Astrocyte of the hippocampus (primary cell): ENCODE measurements at regions not wholly inside any gene's neighbourhood (a gene's known extent, or its start where the extent isn't known, plus 50 kb on each side); places are given as distances from the start of the nearest gene placed in this dataset.
"Not testable (repeated sequence)": the region's sequence is repeated elsewhere in the genome, so short reads cannot be mapped to it uniquely, and the experiment has no call there.

Experiments used
- DNase-seq: peaks from one replicate; pipeline ENCODE4 v3.0.0; 2011; ENCODE audit warnings: low read depth, low spot score

DNA sequence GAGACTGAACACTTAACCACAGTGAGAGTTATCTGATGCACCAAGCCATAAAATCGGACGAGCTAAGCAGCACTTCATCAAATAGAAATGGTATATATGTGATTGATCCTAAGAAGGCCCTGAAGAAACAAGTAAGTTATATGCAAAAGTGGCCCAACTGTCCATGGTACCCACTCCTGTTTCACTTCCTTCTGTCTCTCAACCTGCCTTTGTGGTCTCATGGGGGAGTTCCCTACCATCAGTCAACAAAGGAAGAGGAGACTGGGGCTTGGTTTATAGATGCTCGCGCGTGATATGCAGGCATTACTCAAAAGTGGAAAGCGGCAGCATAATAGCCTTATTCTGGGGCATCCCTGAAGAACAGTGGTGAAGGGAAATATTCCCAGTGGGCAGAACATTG, 543.9 kb upstream of the ADGRL4 start:
- DNase-seq = no peak

DNA sequence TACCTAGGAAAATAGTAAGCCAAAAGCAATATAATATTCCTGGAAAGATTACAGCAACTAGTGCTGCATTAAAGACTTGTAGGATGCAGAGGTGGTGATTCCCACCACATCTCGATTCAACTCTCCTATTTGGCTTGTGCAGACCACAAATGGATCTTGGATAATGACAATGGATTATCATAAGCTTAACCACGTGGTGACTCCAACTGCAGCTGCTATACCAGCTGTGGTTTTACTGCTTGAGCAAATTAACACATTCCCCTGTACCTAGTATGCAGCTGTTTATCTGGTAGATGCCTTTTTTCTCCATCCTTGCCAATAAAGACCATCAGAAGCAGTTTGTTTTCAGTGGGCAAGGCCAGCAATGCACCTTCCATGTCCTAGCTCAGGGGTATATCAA, 542.7 kb upstream of the ADGRL4 start:
- no peak for DNase-seq

DNA sequence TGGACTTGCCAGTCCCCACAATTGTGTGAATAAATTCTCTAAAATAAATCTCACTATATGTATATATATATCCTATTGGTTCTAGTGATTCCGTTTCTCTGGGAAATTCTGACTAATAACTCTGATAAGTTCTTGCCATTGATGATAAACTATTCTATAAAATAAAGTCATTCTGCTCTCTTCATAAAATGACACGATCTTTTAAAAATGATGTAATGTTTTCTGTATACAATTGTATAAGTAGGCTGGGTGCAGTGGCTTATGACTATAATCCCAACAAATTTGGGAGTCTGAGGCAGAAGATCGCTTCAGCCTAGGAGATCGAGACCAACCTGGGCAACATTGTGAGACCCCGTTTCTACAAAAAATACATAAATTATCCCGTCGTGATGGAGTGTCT, 541.0 kb upstream of the ADGRL4 start:
- DNase-seq = no peak

DNA sequence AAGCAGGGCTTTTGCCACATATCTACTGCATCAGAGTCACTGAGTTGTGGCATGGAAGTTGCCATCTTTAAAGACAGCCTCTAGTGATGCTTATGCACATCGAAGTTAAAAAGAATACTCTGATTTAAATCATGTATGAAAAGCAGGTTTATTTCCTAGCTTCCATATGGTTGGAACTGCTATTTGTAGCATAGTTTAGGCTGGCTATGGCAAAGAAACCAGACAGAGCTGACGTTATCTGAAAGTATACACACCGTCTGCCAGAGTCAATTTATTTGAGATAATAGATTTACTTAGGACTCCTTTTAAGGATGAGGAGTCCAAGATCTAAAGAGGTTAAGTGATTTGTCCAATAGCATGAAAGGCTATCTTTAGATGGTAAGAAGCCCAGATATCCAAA, 536.9 kb upstream of the ADGRL4 start:
- no peak for DNase-seq

DNA sequence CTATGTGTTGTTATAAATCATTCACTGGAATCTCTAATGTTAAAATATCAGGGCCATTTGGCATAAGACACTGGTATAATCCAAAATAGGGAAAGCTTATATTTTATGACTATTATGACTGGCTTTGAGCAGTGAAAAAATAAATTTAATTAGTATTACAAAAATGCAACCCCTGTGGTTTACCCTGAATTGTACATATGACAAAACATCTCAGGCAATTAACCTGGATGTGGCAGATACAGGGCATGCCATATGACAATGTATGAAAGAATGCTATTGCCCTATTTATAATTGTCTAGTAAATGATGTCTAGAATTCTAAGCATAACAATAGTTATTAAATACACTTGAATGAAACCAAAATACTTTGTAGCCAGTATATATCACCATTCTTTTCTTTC, 532.5 kb upstream of the ADGRL4 start:
- no peak for DNase-seq

DNA sequence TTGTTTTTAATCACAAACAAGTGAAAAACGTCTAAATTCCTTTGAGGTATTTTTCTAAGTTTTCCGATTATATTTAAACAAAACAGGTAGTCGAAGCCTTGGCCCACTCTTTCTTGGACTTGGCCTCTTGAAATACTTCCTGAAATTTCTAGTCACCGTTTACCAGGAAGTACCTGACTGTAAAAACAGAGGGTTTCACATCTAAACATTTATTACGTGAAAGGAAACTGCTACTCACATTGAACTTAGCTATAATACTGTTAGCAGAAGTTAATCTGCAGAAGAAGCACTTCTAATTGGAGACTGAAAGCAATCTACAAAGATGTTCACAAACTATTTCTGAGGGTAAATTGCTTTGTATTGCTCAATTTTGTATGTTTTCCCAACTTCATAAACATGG, 526.0 kb upstream of the ADGRL4 start:
- DNase-seq = no peak

DNA sequence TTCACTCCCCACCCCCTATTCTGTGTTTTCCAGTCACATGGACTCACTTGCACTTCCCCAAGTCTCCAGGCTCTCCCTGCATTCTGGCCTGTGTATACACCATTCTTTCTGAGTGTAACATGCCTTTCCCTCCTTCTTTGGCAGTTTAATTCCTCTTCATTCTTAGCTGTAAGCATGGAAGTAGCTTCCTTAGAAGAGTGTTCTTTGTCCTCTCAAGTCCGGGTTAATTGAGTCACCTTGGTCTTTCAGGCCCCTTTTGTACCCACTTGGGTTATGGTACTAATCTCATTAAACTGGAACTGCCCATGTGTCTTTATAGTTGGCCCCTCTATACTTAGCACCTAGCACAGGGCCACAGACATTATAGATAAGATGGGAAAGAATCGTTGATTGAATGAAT, 525.3 kb upstream of the ADGRL4 start:
- no peak for DNase-seq

DNA sequence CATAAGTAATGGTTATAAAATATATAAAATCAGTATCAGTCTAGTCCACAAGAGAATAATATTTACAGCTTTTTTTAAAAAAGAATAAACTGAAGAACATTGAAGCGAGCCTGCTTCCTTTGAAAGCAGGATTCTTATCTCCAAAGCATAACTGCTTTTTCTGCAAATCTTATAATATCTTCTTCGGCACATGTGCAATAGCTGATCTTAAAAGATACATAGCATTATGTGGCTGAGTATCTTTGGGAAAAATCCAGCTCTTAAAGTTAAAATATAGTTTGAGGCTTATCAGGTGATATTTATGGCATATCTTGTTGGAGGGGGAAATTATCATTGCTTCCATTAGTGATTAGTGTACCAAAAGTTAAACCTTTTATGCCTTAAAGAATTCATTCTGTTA, 523.9 kb upstream of the ADGRL4 start:
- DNase-seq = no peak

DNA sequence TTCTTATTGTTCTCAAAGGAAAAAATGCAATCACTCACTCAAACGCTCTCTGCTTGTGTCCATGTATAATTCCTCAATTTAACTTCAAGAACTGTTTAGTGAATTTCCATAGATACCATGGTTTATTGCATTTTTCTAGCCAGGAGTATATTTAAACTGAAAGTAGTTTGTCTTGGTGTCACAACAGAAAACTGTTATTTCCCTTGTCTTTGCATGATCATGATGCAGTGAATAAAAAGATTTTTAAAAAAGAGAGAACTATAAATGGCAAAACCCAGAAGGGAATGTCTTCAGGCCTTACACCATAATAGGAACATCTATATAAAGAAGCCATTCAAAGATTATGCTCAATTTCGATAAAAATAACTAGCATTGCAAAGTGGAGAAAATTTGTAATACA, 523.5 kb upstream of the ADGRL4 start:
- no peak for DNase-seq

DNA sequence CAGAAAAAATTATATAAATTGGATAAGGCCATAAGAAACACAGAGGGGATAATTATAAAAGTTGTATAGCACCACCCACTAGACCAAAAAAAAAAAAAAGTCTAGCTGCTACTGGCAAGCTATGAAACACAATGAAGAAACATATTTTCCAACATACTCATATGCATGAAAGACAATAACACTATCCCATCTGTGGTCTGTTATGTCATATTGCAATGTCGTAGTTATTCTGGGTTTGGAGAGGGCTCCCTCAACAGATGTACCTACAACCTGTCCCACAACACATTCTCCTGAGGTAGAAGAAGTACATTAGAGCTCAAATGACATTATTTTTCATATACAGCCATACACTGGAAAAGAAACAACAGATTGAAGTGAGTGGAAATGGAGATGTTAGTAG, 517.6 kb upstream of the ADGRL4 start:
- no peak for DNase-seq

DNA sequence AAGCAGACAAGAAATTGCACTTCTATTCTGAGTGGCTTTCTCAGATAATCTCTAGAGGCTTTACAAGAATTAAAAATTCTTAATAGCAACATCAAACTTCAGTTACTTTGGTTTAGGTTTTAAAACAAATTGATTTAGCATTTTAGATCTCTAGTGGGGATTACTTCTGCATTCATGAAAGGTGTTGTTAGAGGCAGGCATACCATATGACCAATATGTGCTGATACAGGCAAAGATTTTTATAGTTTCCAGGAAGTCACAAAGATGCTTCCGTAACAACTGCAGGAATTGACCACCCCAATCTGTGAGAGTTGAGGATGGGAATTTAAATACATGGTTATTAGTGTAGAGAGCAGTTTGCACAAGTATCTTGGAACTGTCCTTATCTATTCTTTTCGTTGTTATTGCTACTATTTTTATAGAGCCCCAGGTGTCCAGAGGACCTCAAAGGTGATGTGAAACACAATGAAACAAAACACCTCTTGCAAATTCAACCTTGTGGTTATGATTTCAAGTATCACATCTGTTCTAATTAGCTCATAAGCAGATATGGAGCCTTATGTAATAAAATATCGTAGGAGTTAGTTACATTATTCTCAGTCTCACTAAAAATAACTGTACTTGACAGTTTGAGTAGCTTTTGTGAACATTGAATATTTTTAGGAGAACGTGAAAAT, 512.7 kb upstream of the ADGRL4 start:
- DNase-seq = no peak

DNA sequence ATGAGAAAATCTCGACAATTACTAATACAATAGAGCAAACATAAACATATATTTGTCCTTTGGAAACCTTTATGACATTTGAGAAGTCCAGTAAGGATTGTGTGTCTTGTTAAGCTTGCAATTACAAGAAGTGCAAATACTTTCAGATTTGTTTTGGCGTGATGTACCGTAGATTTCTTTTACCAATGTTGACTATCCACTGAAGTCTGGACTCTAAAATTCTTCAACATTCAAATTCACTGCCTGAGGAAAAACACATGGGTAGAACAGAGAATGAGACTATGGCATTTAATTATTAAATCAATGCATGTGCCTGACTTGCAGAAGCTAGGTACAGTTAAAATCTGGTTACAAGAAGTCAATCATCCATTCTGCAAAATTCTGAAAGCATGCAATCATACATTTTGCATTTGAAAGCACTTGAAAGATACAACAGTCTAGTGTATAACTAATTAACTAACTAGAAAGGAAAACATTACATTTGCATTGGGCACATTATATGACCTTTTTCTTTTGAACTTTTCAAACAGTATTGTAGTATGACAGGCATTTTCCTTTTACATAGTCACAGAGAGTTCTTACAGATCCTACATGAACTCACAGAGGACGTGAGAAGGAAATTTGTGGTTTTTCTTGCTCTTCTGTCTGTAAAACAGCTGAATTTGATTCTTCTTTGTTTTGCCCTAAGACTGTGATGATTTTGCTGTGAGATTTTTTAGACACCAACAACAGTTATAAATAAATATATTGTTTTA, 511.1 kb upstream of the ADGRL4 start:
- DNase-seq = no peak

DNA sequence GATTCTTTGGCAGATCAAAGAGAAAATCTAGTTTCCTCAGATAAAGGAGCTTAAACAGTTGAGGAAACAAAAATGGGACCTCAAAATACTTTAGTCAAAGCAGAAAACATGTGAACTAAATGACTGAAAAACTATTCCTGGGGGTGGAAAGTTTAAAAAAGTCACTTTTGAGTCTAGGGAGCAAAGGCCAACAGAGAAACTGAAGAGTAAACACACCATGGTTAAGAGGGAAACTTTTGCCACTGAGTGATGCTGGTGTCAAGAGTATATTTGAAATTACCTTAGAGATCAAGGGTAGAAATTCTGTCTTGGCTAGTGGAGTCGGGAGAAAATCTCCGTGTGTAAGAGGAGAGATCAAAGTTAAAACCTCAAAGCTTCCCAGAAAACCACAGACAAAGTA, 501.2 kb upstream of the ADGRL4 start:
- DNase-seq = peak; percentile 2

DNA sequence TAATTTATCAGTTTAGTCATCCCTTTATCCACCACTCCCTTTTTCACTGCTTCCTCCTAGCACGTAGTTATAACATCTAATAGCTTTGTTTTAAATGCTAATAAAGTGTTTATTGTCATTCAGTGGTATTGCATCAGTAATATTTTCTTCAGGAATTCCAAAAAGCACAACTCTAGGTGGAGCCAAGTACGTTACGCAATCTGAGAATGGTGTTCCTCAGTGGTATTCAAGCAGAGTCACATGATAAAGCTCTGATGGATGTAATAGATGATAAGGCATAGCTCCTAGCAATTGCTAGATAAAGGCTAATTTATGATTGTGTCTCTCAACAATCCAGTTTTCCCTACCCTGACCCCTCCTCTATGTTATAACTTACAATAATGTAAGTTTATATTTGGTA, 494.6 kb upstream of the ADGRL4 start:
- no peak for DNase-seq

DNA sequence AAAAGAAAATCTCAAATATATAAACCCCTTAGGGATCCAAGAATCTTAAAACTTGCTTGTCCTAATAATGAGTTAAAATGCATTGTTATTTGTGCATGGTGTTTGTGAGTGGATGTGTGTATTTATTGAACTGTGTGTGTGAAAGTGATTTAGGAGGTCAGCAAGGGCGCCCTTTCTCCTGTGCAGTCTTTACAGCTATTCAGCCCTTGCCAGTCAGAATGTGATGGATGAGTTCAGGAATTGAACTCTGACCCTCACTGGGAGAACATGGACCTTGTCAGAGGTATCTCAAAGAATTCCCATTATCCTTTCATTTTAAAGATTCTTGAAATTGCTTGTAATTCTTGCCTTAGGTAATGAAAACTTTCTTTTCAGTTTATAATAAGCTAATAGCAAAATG, 493.0 kb upstream of the ADGRL4 start:
- DNase-seq = no peak

DNA sequence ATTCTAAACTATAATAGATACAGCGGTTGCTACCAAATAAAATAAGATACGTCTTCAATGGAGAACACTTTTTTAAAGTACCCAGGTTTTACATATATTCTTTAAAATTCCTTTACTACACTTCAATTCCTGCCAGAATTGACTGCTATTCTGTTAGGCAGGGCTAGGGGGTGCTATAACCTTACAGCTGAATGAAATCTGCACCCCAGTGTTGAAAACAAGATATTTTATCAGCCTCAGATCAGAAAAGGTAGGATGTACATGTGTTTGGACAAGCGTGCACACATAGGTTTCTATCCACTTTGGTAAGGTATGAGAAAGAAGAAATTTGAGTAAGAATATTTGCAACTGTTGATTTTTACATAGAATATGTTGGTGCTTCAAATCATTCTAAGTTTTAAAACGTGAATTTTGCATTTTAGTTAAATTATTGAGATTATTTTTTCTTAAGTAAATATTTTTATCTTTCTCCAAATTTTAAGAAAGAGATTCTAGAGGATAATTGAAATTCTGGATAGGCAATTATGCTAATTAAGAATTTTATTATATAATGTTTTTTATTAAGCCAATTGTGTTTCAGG, 490.8 kb upstream of the ADGRL4 start:
- DNase-seq = peak; percentile 49

DNA sequence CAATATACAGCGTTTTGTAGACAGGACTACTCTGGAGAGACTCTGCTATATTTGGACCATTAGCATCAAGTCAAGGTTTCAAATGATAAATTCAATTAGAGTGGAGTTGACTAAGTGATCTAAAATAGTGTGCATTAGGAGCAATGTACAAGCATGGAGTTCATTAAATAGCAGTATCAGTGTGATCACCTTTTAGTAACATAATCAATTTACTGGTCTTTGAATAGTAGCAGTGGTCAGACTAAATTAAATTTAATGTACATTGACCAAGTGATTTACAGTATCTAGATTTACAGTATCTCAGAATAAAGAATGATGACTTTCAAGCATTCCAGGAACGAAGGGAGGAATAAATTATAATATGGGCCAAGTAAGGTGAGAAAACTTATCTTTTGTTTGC, 489.6 kb upstream of the ADGRL4 start:
- no peak for DNase-seq

DNA sequence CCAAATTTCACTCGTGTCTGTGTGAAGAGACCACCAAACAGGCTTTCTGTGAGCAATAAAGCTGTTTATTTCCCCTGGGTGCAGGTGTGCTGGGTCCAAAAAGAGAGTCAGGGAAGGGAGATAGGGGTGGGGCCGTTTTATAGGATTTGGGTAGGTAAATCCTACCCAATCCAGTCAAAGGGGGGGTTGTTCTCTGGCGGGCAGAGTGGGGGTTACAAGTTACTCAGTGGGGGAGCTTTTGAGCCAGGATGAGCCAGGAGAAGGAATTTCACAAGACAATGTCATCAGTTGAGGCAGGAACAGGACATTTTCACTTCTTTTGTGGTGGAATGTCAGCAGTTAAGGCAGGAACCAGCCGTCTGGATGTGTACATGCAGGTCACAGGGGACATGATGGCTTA, 487.2 kb upstream of the ADGRL4 start:
- DNase-seq = not testable (repeated sequence)

DNA sequence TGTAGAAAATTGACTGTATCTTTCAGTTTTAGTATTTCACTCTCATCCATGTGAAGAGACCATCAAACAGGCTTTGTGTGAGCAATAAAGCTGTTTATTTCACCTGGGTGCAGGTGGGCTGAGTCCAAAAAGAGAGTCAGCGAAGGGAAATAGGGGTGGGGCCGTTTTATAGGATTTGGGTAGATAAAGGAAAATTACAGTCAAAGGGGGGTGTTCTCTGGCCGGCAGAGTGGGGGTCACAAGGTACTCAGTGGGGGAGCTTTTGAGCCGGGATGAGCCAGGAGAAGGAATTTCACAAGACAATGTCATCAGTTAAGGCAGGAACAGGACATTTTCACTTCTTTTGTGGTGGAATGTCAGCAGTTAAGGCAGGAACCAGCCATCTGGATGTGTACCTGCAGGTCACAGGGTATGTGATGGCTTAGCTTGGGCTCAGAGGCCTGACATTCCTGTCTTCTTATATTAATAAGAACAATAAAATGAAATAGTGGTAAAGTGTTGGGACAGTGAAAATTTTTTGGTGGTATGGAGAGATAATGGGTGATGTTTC, 482.1 kb upstream of the ADGRL4 start:
- not testable (repeated sequence) for DNase-seq

DNA sequence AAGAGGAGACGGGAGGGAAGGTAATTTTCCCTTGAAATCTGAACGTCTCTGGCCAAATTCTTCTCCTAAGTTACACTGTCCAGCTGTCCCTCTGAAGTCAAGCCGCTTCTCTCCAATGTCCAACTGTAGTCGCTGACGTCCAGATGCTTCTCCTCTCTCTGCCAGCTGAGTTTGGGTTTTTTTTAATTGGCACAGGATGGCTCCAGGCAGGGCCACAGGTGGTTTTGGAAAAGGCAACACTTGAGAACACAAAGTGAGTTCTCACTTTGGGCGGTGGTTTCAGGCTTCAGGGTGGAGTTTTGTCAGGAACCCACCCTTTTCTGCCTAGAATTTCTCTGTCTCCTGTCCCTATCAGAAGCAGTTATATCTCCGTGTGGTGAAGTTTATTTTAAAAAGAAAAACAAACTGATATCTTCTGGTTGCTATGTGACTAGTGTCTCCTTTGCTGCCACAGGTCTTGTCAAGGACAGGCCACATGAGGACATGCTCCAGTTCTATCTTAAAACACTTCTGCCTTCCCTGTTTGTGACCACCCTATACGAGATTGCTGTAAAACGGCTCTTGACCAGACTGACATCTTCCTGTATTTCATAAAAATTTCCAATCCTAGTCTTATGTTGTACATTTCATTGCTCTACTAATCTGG, 472.3 kb upstream of the ADGRL4 start:
- DNase-seq = no peak

DNA sequence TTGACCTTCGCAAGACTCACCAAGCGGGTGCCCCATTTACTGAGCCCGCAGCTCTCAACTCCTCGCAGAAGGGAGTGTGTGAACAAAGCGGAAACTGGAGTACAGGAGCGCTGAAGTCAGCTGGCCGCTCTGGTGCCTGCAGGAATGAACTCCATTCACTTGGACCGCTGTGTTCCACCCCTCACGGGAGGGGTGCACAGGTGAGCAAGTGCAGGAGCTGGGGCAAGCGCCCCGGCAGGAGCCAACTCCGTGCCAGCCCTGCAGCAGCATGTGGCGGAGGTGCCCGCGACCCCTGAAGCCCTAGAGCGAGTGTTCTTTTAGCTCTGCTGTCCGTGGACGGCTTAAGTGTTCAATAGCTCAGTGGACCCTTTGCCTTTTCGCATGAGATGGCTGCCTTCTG, 471.6 kb upstream of the ADGRL4 start:
- DNase-seq = no peak

DNA sequence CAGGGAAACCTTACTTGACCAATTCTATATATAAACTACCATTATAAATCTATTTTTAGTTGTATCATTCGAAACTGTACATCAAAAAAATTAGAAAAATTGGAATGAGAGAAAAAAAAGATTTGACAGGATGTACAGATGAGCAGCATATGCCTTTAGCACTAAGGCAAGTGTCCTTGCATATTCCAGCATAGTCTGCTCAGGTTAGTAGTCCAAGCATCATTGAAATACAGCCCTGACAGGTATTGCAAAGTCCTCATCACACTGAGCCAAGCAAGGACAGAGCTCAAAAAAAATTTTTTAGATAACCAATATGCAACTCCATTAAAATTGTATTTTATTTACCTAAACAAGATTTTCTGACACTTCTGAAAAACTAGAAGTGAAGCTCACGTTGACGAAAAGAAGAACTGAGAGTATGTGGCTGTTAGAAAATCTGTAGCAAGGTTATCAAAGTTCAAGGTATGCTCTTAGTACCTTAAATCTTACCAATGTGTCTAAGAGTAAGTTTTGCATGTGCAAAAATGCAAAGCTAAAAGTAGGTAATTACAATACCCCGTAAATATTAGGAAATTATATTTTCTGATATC, 465.6 kb upstream of the ADGRL4 start:
- DNase-seq = no peak
